ENCODE measurements at regions not wholly inside any gene's neighbourhood (a gene's known extent, or its start where the extent isn't known, plus 50 kb on each side); places are given as distances from the start of the nearest gene placed in this dataset.

DNA sequence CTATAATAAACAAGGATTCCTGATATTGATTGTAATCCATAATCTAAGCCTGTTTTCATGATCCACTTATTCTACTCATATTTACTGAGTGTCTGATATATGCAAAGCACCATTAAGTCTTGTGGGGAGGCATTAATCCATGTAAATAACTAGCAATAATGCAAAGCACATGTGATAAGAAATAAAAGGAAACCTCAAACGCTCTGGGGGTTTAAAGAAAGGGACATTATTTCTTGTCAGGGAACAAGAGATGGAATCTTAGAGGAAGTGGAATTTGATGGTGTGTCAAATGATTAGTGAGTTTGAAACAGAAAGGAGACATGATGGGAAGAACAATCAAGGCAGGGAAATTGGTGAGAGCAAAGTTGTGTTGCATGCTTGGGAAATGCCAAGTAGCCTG is 57.4 kb upstream of the FLT1 start:
- Histone ChIP-seq H3K4me2 (ENCODE audit: insufficient read depth, low read length) (no peak overlapping the region), H3K79me2 (ENCODE audit: insufficient read depth, low read length) (no peaks in the 10 kb centered on the region), H3K36me3 (ENCODE audit: insufficient read depth, low read length) (no peaks in the 10 kb centered on the region), H3K4me1 (ENCODE audit: insufficient read depth, low read length) (no peaks in the 10 kb centered on the region), H2AFZ (ENCODE audit: low read length) (no peak overlapping the region), H4K20me1 (ENCODE audit: insufficient read depth, low read length) (no peaks in the 10 kb centered on the region), H3K27ac (ENCODE audit: low read depth, low read length) (no peak overlapping the region), H3K4me3 (ENCODE audit: insufficient read depth, low read length) (no peak overlapping the region), H3K27me3 (ENCODE audit: insufficient read depth, low read length) (no peaks in the 10 kb centered on the region), H3K9me3 (ENCODE audit: low read depth, low read length) (no peaks in the 10 kb centered on the region)
- no peak for DNase-seq (ENCODE audit: insufficient read length, low spot score, missing footprints)
- TF ChIP-seq CTCF (IDR thresholded peaks at IDR 0.05; ENCODE audit: extremely low read depth, low read depth, low read length), result no peak

GRCh38 chr13:28551498-28551895 is 56.6 kb upstream of the FLT1 start:
- H3K27ac ChIP-seq (ENCODE audit: low read depth, low read length), result no peak overlapping the region
- no peak for DNase-seq (ENCODE audit: insufficient read length, low spot score, missing footprints)
- H4K20me1 ChIP-seq (ENCODE audit: insufficient read depth, low read length), result no peaks in the 10 kb centered on the region
- H3K4me1 ChIP-seq (ENCODE audit: insufficient read depth, low read length), result no peaks in the 10 kb centered on the region
- H3K79me2 ChIP-seq (ENCODE audit: insufficient read depth, low read length), result no peaks in the 10 kb centered on the region
- H3K36me3 ChIP-seq (ENCODE audit: insufficient read depth, low read length), result no peaks in the 10 kb centered on the region
- no peaks in the 10 kb centered on the region for H3K9me3 ChIP-seq (ENCODE audit: low read depth, low read length)
- no peak overlapping the region for H3K4me3 ChIP-seq (ENCODE audit: insufficient read depth, low read length)
- no peak for TF ChIP-seq CTCF (IDR thresholded peaks at IDR 0.05; ENCODE audit: extremely low read depth, low read depth, low read length)
- no peaks in the 10 kb centered on the region for H3K27me3 ChIP-seq (ENCODE audit: insufficient read depth, low read length)
- no peak overlapping the region for H2AFZ ChIP-seq (ENCODE audit: low read length)
- H3K4me2 ChIP-seq (ENCODE audit: insufficient read depth, low read length), result no peak overlapping the region

DNA sequence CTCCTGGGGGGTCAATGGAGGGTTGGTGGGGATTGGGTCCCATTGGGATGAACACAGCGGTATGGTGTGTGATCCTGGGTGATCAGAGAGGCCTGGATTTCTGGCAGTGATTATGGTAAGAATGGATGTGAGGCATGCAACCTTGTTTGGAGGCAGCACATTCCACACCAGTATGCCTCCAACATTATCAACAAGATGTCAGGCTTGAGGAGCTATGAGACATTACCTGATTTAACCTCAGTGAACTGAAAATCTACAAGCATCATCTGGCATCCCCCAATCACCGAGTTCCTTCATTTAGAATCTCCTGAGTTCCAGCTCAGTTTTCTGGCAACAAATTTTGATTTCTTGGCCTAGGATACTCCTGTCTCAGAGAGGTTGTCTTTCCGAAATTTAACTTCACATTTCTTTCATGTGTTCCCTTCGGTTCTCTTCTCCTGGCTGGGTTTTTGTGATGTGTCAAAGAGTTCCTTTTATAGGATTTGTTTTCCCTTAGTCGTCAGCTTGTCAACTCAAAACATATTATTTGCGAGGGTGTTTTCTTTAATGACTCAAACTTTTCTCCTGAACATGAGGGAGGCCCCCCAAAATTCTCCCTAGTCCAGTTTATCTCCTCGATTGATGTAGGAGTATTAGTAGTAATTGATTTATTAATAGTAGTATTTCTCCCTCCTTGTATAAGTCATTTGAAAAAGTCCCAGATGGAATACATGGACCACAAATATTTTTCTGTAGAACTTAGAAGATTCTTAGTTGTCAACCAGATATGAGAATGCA is 56.0 kb upstream of the FLT1 start:
- Histone ChIP-seq H2AFZ (ENCODE audit: low read length) (no peak overlapping the region), H3K79me2 (ENCODE audit: insufficient read depth, low read length) (no peaks in the 10 kb centered on the region), H3K4me1 (ENCODE audit: insufficient read depth, low read length) (no peaks in the 10 kb centered on the region), H3K4me2 (ENCODE audit: insufficient read depth, low read length) (no peak overlapping the region), H3K27ac (ENCODE audit: low read depth, low read length) (no peak overlapping the region), H3K9me3 (ENCODE audit: low read depth, low read length) (no peaks in the 10 kb centered on the region), H3K4me3 (ENCODE audit: insufficient read depth, low read length) (no peak overlapping the region), H3K36me3 (ENCODE audit: insufficient read depth, low read length) (no peaks in the 10 kb centered on the region), H4K20me1 (ENCODE audit: insufficient read depth, low read length) (no peaks in the 10 kb centered on the region), H3K27me3 (ENCODE audit: insufficient read depth, low read length) (no peaks in the 10 kb centered on the region)
- TF ChIP-seq CTCF (IDR thresholded peaks at IDR 0.05; ENCODE audit: extremely low read depth, low read depth, low read length), result no peak
- no peak for DNase-seq (ENCODE audit: insufficient read length, low spot score, missing footprints)

- no peaks in the 10 kb centered on the region for H3K9me3 ChIP-seq (ENCODE audit: low read depth, low read length)
These were observed 55.2 kb upstream of the FLT1 start for GRCh38 chr13:28550091-28550490.

More at GRCh38 chr13:28550091-28550490, 55.2 kb upstream of the FLT1 start:
- TF ChIP-seq CTCF (IDR thresholded peaks at IDR 0.05; ENCODE audit: extremely low read depth, low read depth, low read length), result no peak
- Histone ChIP-seq H3K4me1 (ENCODE audit: insufficient read depth, low read length) (no peaks in the 10 kb centered on the region), H3K27me3 (ENCODE audit: insufficient read depth, low read length) (no peaks in the 10 kb centered on the region), H3K36me3 (ENCODE audit: insufficient read depth, low read length) (no peaks in the 10 kb centered on the region), H3K4me2 (ENCODE audit: insufficient read depth, low read length) (no peak overlapping the region), H3K79me2 (ENCODE audit: insufficient read depth, low read length) (no peaks in the 10 kb centered on the region), H2AFZ (ENCODE audit: low read length) (no peak overlapping the region), H4K20me1 (ENCODE audit: insufficient read depth, low read length) (no peaks in the 10 kb centered on the region), H3K27ac (ENCODE audit: low read depth, low read length) (no peak overlapping the region), H3K4me3 (ENCODE audit: insufficient read depth, low read length) (no peak overlapping the region)
- no peak for DNase-seq (ENCODE audit: insufficient read length, low spot score, missing footprints)
